ENCODE measurements at regions not wholly inside any gene's neighbourhood (a gene's known extent, or its start where the extent isn't known, plus 50 kb on each side); places are given as distances from the start of the nearest gene placed in this dataset.

GRCh38 chr22:49301398-49302149 lies 526.1 kb downstream of the BRD1 start:
- no peak for TF ChIP-seq GABPA (IDR thresholded peaks at IDR 0.05; ENCODE audit: low read depth)
- no peaks in the 10 kb centered on the region for H3K27me3 ChIP-seq (ENCODE audit: insufficient read depth, poor library complexity, severe bottlenecking)
- no peak for DNase-seq (ENCODE audit: low read depth in 1 of 2, low spot score in 1 of 2)
- H3K27ac ChIP-seq (replicated peaks): no peak overlapping the region
- H3K4me3 ChIP-seq (replicated peaks; ENCODE audit: insufficient read depth, low read length): no peak overlapping the region

GRCh38 chr22:49300951-49301397 lies 526.7 kb downstream of the BRD1 start:
- TF ChIP-seq REST (IDR thresholded peaks at IDR 0.05; ENCODE audit: insufficient replicate concordance, low read depth): no peak
- no peak for TF ChIP-seq SPI1 (IDR thresholded peaks at IDR 0.05; ENCODE audit: borderline replicate concordance, low read depth)
- TF ChIP-seq GABPA (IDR thresholded peaks at IDR 0.05; ENCODE audit: low read depth): no peak
- TF ChIP-seq POLR2AphosphoS5 (IDR thresholded peaks at IDR 0.05; ENCODE audit: low read depth): no peak
- no peak for TF ChIP-seq CTCF (IDR thresholded peaks at IDR 0.05; ENCODE audit: insufficient read depth, low read length)
- DNase-seq (ENCODE audit: low read depth in 1 of 2, low spot score in 1 of 2): no peak
- no peaks in the 10 kb centered on the region for H3K27me3 ChIP-seq (ENCODE audit: insufficient read depth, poor library complexity, severe bottlenecking)

GRCh38 chr22:49300241-49300640 lies 527.4 kb downstream of the BRD1 start:
- H3K27me3 ChIP-seq (ENCODE audit: insufficient read depth, poor library complexity, severe bottlenecking): no peaks in the 10 kb centered on the region
- DNase-seq (ENCODE audit: low read depth in 1 of 2, low spot score in 1 of 2): no peak

More at GRCh38 chr22:49300951-49301397, 526.7 kb downstream of the BRD1 start:
- H3K4me3 ChIP-seq (replicated peaks; ENCODE audit: insufficient read depth, low read length): no peak overlapping the region
- H3K27ac ChIP-seq (replicated peaks): no peak overlapping the region

More at GRCh38 chr22:49300241-49300640, 527.4 kb downstream of the BRD1 start:
- Histone ChIP-seq H3K4me3 (replicated peaks; ENCODE audit: insufficient read depth, low read length) (no peak overlapping the region), H3K27ac (replicated peaks) (no peak overlapping the region)
- no peak for TF ChIP-seq CTCF (IDR thresholded peaks at IDR 0.05; ENCODE audit: insufficient read depth, low read length)
- TF ChIP-seq REST (IDR thresholded peaks at IDR 0.05; ENCODE audit: insufficient replicate concordance, low read depth): no peak
- TF ChIP-seq POLR2AphosphoS5 (IDR thresholded peaks at IDR 0.05; ENCODE audit: low read depth): no peak
- no peak for TF ChIP-seq SPI1 (IDR thresholded peaks at IDR 0.05; ENCODE audit: borderline replicate concordance, low read depth)
- TF ChIP-seq GABPA (IDR thresholded peaks at IDR 0.05; ENCODE audit: low read depth): no peak

All from HL-60 (cell line).